Vagina (tissue), 2 donors: ENCODE measurements at regions not wholly inside any gene's neighbourhood (a gene's known extent, or its start where the extent isn't known, plus 50 kb on each side); places are given as distances from the start of the nearest gene placed in this dataset.

Source experiments
- DNase-seq, 2 donors: peaks; one replicate each; pipeline ENCODE4 v3.0.0-alpha.2; 2017; ENCODE audit errors: extremely low spot score in 2 of 2
- H3K27ac ChIP-seq: fragments of 200-600 bp; sonication (generic); one replicate; pipeline ENCODE4 v1.5.1; 2019
- H3K27me3 ChIP-seq: fragments of 200-600 bp; sonication (generic); one replicate; pipeline ENCODE4 v1.5.1; 2019
- H3K36me3 ChIP-seq, 2 donors: fragments of 200-600 bp; sonication (generic); one replicate each; pipeline ENCODE4 v1.5.1; 2017 to 2019
- H3K4me1 ChIP-seq: fragments of 200-600 bp; sonication (generic); one replicate; pipeline ENCODE4 v1.5.1; 2019
- H3K4me3 ChIP-seq, 2 donors: fragments of 200-600 bp; sonication (generic); 1 replicate in 1 of 2; 2 replicates in 1 of 2; pipeline ENCODE4 v1.5.1; 2016 to 2019
- H3K9me3 ChIP-seq: fragments of 200-600 bp; sonication (generic); one replicate; pipeline ENCODE4 v1.5.1; 2019
- POLR2A ChIP-seq, 2 donors: fragments of 450-650 bp; IDR thresholded peaks; one replicate each; pipeline ENCODE4 v1.6.1; 2017; ENCODE audit warnings: antibody characterized with exemption in 2 of 2, mild to moderate bottlenecking in 2 of 2, moderate library complexity in 2 of 2
- POLR2AphosphoS5 ChIP-seq, 2 donors: sonication (generic); formaldehyde crosslinking; IDR thresholded peaks; one replicate each; pipeline ENCODE4 v1.9.0; 2017; ENCODE audit warnings: antibody characterized with exemption in 2 of 2, mild to moderate bottlenecking in 2 of 2, low read depth in 1 of 2; ENCODE audit not compliant: insufficient read depth in 1 of 2
- intact Hi-C: fragments of 100-400 bp; cut with DNase I; formaldehyde crosslinking; loops from one replicate; pipeline ENCODE4 v1.15.1; 2023
- TF ChIP-seq, protein P1 (sequence below), 3 experiments: fragments of 450-650 bp in 2 of 3; fragments of 200-600 bp in 1 of 3; sonication (generic) in 1 of 3; IDR thresholded peaks; one replicate each; pipeline ENCODE4 v1.5.1; 2017 to 2019; ENCODE audit warnings: antibody characterized with exemption in 3 of 3, mild to moderate bottlenecking in 2 of 3, moderate library complexity in 2 of 3

DNA sequence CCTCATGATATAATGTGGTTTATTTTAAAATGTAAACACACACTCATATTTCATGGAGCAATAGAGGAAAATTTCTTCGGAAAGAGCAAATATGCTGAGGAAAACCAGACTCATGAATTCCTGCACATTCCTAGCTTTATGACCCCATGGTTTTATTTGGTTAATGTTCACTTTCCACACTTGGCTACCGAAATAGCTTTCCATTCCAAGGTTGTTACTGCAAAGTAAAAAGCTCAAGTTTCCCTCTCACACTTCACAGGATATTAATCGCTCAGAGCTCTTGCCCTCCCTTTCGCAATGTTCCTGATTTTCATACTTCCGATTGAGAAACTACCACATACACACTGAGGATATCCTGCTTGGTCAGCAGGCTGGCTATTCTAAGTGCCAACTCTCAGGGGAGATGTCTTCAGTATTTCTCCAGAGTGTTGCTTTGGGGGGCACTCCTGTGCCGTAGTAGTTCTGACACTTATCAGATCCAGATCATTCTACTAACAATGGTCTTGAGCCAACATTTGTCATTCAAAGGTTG is 77.5 kb upstream of the STEAP1B start:
- H3K36me3 ChIP-seq, result no peaks in the 10 kb centered on the region
- H3K4me1 ChIP-seq, result peaks cover 22% of the 10 kb centered on the region
- intact Hi-C loops, result loop anchor here (5.0 kb wide), 1 partner anchor 150 kb away; the partner anchor contains the start of gene IL6
- H3K27ac ChIP-seq, result peak overlapping the region; percentile 59
- peaks cover 3% of the 10 kb centered on the region for H3K27me3 ChIP-seq
- H3K4me3 ChIP-seq, result no peak overlapping the region
- TF ChIP-seq POLR2AphosphoS5 (IDR thresholded peaks at IDR 0.05; ENCODE audit: insufficient read depth in 1 of 2, low read depth in 1 of 2), result peak; percentile 40 to 90
- no peak for TF ChIP-seq POLR2A (IDR thresholded peaks at IDR 0.05)
- TF ChIP-seq, protein P1, sequence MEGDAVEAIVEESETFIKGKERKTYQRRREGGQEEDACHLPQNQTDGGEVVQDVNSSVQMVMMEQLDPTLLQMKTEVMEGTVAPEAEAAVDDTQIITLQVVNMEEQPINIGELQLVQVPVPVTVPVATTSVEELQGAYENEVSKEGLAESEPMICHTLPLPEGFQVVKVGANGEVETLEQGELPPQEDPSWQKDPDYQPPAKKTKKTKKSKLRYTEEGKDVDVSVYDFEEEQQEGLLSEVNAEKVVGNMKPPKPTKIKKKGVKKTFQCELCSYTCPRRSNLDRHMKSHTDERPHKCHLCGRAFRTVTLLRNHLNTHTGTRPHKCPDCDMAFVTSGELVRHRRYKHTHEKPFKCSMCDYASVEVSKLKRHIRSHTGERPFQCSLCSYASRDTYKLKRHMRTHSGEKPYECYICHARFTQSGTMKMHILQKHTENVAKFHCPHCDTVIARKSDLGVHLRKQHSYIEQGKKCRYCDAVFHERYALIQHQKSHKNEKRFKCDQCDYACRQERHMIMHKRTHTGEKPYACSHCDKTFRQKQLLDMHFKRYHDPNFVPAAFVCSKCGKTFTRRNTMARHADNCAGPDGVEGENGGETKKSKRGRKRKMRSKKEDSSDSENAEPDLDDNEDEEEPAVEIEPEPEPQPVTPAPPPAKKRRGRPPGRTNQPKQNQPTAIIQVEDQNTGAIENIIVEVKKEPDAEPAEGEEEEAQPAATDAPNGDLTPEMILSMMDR (IDR thresholded peaks at IDR 0.05), result no peak
- peak in 1 of 2 donors; percentile 94 for DNase-seq
- H3K9me3 ChIP-seq, result no peaks in the 10 kb centered on the region

- no peaks in the 10 kb centered on the region for H3K36me3 ChIP-seq
- intact Hi-C loops, result loop anchor here (5.0 kb wide), 1 partner anchor 150 kb away; the partner anchor contains the start of gene IL6
- no peaks in the 10 kb centered on the region for H3K9me3 ChIP-seq
- DNase-seq, result peak in 1 of 2 donors; percentile 71
- H3K27me3 ChIP-seq, result peaks cover 3% of the 10 kb centered on the region
- no peak overlapping the region for H3K4me3 ChIP-seq
- TF ChIP-seq POLR2AphosphoS5 (IDR thresholded peaks at IDR 0.05; ENCODE audit: insufficient read depth in 1 of 2, low read depth in 1 of 2) (no peak), POLR2A (IDR thresholded peaks at IDR 0.05) (no peak)
- TF ChIP-seq, protein P1 (IDR thresholded peaks at IDR 0.05), result no peak
- H3K27ac ChIP-seq, result peak overlapping the region; percentile 23
- H3K4me1 ChIP-seq, result peaks cover 29% of the 10 kb centered on the region
Observed at GRCh38 chr7:22576612-22577469, 76.9 kb upstream of the STEAP1B start.

DNA sequence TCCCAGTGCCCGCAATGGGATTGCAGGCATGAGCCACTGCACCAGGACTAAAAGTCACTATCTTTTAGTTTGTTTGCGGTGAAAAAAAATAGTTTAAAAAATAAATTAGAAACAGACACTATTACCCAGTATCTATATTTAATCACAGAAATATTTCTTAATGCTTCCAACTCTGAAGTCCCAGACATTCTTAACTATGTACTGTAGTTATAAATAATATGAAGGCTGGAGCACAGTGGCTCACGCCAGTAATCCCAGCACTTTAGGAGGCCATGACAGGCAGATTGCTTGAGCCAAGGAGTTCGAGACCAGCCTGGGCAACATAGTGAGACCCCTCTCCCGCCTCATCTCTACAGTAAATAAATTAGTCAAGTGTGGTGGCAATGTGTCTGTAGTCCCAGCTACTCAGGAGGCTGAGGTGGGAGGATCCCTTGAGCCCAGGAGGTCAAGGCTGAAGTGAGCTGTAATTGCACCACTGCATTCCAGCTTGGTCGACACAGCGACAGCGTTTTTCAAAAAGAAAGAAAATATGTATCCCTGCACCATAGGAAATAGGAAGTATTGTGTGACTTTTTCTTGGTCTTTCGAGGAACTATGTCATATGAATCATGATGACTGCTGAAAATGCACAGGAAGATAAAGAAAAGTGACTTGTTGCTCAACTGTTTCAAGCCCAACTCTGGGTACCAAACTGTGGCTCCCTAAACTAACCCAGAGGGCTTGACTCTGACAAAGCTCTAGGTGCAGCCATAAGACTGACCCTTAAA is 74.9 kb upstream of the STEAP1B start:
- Histone ChIP-seq H3K36me3 (no peaks in the 10 kb centered on the region), H3K4me1 (peaks cover 29% of the 10 kb centered on the region), H3K9me3 (no peaks in the 10 kb centered on the region), H3K4me3 (no peak overlapping the region), H3K27ac (no peak overlapping the region), H3K27me3 (peaks cover 3% of the 10 kb centered on the region)
- intact Hi-C loops, result loop anchor here (5.0 kb wide), 1 partner anchor 152 kb away; the partner anchor contains the start of gene IL6
- TF ChIP-seq POLR2AphosphoS5 (IDR thresholded peaks at IDR 0.05; ENCODE audit: insufficient read depth in 1 of 2, low read depth in 1 of 2), result no peak
- no peak for DNase-seq

DNA sequence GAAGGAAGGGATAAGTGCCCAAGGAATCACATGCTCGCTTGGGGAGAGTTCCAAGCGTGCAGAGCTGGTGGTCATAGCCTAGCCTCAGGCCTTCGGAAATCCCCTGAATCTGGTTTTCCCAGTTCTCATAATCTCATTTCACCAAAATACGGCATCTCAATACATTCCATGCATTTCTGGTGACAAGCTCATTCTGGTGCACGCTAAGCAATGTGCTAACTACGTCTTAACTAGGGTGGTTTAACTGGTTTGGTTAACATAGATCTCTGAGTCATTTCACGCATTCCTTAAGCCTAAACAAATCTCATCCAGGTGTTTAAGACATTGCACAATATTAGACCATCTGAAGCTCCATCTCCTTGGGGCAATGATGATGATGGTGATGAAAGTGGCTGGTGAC is 72.9 kb upstream of the STEAP1B start:
- Histone ChIP-seq H3K27me3 (peaks cover 3% of the 10 kb centered on the region), H3K4me3 (no peak overlapping the region), H3K36me3 (no peaks in the 10 kb centered on the region), H3K27ac (no peak overlapping the region), H3K4me1 (peaks cover 23% of the 10 kb centered on the region), H3K9me3 (no peaks in the 10 kb centered on the region)
- TF ChIP-seq, protein P1 (IDR thresholded peaks at IDR 0.05), result no peak
- TF ChIP-seq POLR2A (IDR thresholded peaks at IDR 0.05) (no peak), POLR2AphosphoS5 (IDR thresholded peaks at IDR 0.05; ENCODE audit: insufficient read depth in 1 of 2, low read depth in 1 of 2) (no peak)
- intact Hi-C loops, result no loop called here
- peak in 1 of 2 donors; percentile 13 for DNase-seq

DNA sequence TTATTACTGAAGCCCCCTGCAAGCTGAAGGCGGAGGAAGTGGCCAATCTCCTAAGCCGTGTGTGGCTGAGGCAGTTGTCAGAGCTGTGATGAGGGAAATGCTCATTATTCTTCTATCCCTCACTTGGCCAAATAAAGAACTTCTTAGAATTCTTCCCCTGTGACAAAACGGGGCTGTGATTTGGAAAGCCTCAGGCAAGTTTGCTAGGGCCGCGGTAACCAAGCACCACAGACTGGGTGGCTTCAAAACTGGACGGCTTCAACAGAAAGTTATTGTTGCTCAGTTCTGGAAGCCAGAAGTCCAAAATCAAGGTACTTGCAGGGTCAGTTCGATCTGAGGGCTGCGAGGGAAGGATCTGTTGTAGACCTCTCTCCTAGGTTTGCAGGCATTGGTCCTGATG is 72.3 kb upstream of the STEAP1B start:
- Histone ChIP-seq H3K4me3 (no peak overlapping the region), H3K4me1 (peaks cover 19% of the 10 kb centered on the region), H3K27me3 (peaks cover 3% of the 10 kb centered on the region), H3K9me3 (no peaks in the 10 kb centered on the region), H3K27ac (no peak overlapping the region), H3K36me3 (no peaks in the 10 kb centered on the region)
- no peak for TF ChIP-seq POLR2A (IDR thresholded peaks at IDR 0.05)
- no peak for TF ChIP-seq POLR2AphosphoS5 (IDR thresholded peaks at IDR 0.05; ENCODE audit: insufficient read depth in 1 of 2, low read depth in 1 of 2)
- TF ChIP-seq, protein P1 (IDR thresholded peaks at IDR 0.05), result no peak
- intact Hi-C loops, result no loop called here
- peak in 1 of 2 donors; percentile 49 for DNase-seq
